Testis (tissue), 2 donors: ENCODE measurements at regions not wholly inside any gene's neighbourhood (a gene's known extent, or its start where the extent isn't known, plus 50 kb on each side); places are given as distances from the start of the nearest gene placed in this dataset.

ENCODE experiments used
- POLR2A ChIP-seq: fragments of 450-650 bp; IDR thresholded peaks from one replicate; pipeline ENCODE4 v1.6.1; 2017; ENCODE audit warnings: antibody characterized with exemption, mild to moderate bottlenecking, moderate library complexity
- TF ChIP-seq, protein P1 (sequence below), 3 experiments: fragments of 450-650 bp in 2 of 3; fragments of 200-600 bp in 1 of 3; sonication (generic) in 1 of 3; IDR thresholded peaks; one replicate each; pipeline ENCODE4 v1.5.1; 2016 to 2019; ENCODE audit warnings: antibody characterized with exemption in 3 of 3, mild to moderate bottlenecking in 2 of 3, moderate library complexity in 1 of 3

DNA sequence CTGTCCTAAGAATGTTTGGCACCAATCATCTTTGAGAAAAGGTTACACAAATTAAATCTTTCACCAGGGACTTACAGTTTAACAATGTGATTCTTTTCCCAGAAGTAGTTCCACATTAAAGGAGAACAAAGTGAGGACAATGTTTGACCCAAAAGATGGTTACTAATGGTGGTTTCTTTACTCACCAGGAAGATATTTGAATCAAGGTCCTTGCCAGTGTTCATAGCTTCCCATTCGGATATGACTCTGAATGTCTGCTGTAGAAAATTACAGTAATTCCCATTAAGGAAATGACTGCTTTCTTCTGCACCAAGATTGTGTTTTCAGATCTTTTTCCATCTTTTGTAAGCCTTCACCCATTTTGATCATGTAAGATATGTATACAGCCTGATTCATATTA, 114.6 kb upstream of the ADAMTSL1 start:
- TF ChIP-seq, protein P1, sequence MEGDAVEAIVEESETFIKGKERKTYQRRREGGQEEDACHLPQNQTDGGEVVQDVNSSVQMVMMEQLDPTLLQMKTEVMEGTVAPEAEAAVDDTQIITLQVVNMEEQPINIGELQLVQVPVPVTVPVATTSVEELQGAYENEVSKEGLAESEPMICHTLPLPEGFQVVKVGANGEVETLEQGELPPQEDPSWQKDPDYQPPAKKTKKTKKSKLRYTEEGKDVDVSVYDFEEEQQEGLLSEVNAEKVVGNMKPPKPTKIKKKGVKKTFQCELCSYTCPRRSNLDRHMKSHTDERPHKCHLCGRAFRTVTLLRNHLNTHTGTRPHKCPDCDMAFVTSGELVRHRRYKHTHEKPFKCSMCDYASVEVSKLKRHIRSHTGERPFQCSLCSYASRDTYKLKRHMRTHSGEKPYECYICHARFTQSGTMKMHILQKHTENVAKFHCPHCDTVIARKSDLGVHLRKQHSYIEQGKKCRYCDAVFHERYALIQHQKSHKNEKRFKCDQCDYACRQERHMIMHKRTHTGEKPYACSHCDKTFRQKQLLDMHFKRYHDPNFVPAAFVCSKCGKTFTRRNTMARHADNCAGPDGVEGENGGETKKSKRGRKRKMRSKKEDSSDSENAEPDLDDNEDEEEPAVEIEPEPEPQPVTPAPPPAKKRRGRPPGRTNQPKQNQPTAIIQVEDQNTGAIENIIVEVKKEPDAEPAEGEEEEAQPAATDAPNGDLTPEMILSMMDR (IDR thresholded peaks at IDR 0.05), result no peak
- TF ChIP-seq POLR2A, result no peak
